CD4-positive, CD25-positive, alpha-beta regulatory T cell (primary cell): ENCODE measurements at regions not wholly inside any gene's neighbourhood (a gene's known extent, or its start where the extent isn't known, plus 50 kb on each side); places are given as distances from the start of the nearest gene placed in this dataset.

Source experiments
- ATAC-seq, 2 donors: fragments of 150-1000 bp; cut with Tn5 transposase; one replicate each; pipeline ENCODE4 v1.10.0; 2021; ENCODE audit warnings: low read depth in 2 of 2, moderate number of reproducible peaks in 2 of 2, moderate library complexity in 1 of 2
- DNase-seq, 3 donors: peaks; one replicate each; pipeline versions ENCODE4 v3.0.0 to v3.0.0-alpha.2; 2012 to 2022; ENCODE audit warnings: mixed read lengths in 1 of 3
- H3K27ac ChIP-seq: one replicate; pipeline ENCODE4 v1.7.0; 2013; ENCODE audit warnings: mild to moderate bottlenecking, low read length; ENCODE audit not compliant: insufficient read depth, poor library complexity, severe bottlenecking
- H3K27me3 ChIP-seq: one replicate; pipeline ENCODE4 v1.7.0; 2013; ENCODE audit warnings: low read length; ENCODE audit not compliant: control insufficient read depth, insufficient read depth
- H3K36me3 ChIP-seq: one replicate; pipeline ENCODE4 v1.7.0; 2013; ENCODE audit warnings: mild to moderate bottlenecking, low read length, moderate library complexity; ENCODE audit not compliant: control insufficient read depth, insufficient read depth
- H3K4me1 ChIP-seq: 2 replicates; pipeline ENCODE4 v1.7.0; 2013; ENCODE audit warnings: mild to moderate bottlenecking, low read length; ENCODE audit not compliant: insufficient read depth, control insufficient read depth, poor library complexity, severe bottlenecking
- H3K4me3 ChIP-seq: one replicate; pipeline ENCODE4 v1.7.0; 2013; ENCODE audit warnings: low read depth, mild to moderate bottlenecking, low read length, moderate library complexity
- H3K9me3 ChIP-seq, 2 experiments: 1 replicate in 1 of 2; 2 replicates in 1 of 2; pipeline ENCODE4 v1.7.0; 2013; ENCODE audit warnings: low read length in 2 of 2, mild to moderate bottlenecking in 1 of 2, moderate library complexity in 1 of 2; ENCODE audit not compliant: control insufficient read depth in 2 of 2
- H3K27ac Mint-ChIP-seq, 3 donors: one replicate each; pipeline ENCODE4 v1.8.0; 2020 to 2022; ENCODE audit warnings: mild to moderate bottlenecking in 3 of 3, mixed read lengths in 3 of 3, moderate library complexity in 2 of 3
- H3K27me3 Mint-ChIP-seq: one replicate; pipeline ENCODE4 v1.8.0; 2022; ENCODE audit warnings: mild to moderate bottlenecking, mixed read lengths
- H3K36me3 Mint-ChIP-seq: one replicate; pipeline ENCODE4 v1.8.0; 2020; ENCODE audit warnings: mixed read lengths
- H3K4me1 Mint-ChIP-seq, 4 donors: one replicate each; pipeline ENCODE4 v1.8.0; 2020 to 2022; ENCODE audit warnings: mixed read lengths in 4 of 4, mild to moderate bottlenecking in 1 of 4
- H3K4me3 Mint-ChIP-seq, 4 donors: one replicate each; pipeline ENCODE4 v1.8.0; 2020 to 2022; ENCODE audit warnings: mild to moderate bottlenecking in 4 of 4, mixed read lengths in 4 of 4, moderate library complexity in 3 of 4
- H3K9me3 Mint-ChIP-seq, 7 donors: one replicate each; pipeline ENCODE4 v1.8.0; 2020 to 2022; ENCODE audit warnings: mixed read lengths in 7 of 7, mild to moderate bottlenecking in 3 of 7, moderate library complexity in 2 of 7

DNA sequence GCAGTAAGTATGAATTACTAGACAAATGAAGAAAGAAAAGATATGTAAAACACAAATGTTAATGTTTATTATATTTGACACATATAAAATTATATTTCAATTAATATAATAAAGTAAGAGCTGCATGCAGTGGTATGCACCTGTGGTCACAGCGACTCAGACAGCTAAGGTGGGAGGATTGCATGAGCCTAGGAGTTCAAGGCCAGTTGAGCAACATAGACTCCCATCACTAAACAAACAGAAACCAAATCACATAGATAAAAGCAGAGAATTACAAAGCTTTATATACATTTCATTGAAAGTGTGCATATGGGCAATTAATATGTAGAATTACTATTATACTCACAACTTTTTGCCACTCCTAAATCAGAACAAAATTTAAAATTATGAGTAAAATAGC lies 70.0 kb upstream of the HTATIP2 start:
- Histone ChIP-seq H3K36me3 (no peaks in the 10 kb centered on the region), H3K9me3 (no peaks in the 10 kb centered on the region), H3K4me3 (no peak overlapping the region), H3K27me3 (peaks cover 2% of the 10 kb centered on the region), H3K27ac (no peak overlapping the region), H3K4me1 (no peaks in the 10 kb centered on the region)
- Mint-ChIP-seq H3K36me3 (no peaks in the 10 kb centered on the region), H3K9me3 (peaks cover 0 to 5% (median 0%) of the 10 kb centered on the region in 7 donors), H3K27me3 (peaks cover 2% of the 10 kb centered on the region), H3K4me1 (no peaks in the 10 kb centered on the region), H3K27ac (no peak overlapping the region), H3K4me3 (no peak overlapping the region)
- ATAC-seq, result no peak
- no peak for DNase-seq

DNA sequence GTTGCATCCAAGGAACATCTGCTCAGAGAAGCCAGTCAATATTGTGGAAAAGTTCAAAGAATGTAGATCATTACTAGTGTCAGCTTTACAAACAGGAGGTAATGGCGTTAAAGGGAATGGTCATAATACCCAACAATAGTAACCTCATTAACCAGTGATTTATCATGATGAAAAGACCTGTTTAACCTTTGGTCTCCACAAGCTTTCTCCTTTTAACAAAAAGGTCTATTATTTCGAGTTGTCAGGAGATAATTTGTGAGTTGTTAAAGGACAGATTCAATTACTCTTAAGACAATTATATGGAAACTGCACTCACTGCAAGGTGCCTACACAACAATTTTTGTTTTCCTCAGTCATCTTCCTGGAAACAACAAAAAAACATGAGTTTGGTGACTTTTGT lies 73.8 kb upstream of the HTATIP2 start:
- H3K4me3 ChIP-seq, result no peak overlapping the region
- Mint-ChIP-seq H3K27ac (no peak overlapping the region), H3K4me3 (no peak overlapping the region), H3K27me3 (peaks cover 16% of the 10 kb centered on the region), H3K9me3 (peaks cover 0 to 3% (median 0%) of the 10 kb centered on the region in 7 donors), H3K4me1 (no peaks in the 10 kb centered on the region), H3K36me3 (no peaks in the 10 kb centered on the region)
- peaks cover 2% of the 10 kb centered on the region for H3K27me3 ChIP-seq
- no peaks in the 10 kb centered on the region for H3K9me3 ChIP-seq
- DNase-seq (no peak), ATAC-seq (no peak)
- H3K27ac ChIP-seq, result no peak overlapping the region
- no peaks in the 10 kb centered on the region for H3K36me3 ChIP-seq
- no peaks in the 10 kb centered on the region for H3K4me1 ChIP-seq

DNA sequence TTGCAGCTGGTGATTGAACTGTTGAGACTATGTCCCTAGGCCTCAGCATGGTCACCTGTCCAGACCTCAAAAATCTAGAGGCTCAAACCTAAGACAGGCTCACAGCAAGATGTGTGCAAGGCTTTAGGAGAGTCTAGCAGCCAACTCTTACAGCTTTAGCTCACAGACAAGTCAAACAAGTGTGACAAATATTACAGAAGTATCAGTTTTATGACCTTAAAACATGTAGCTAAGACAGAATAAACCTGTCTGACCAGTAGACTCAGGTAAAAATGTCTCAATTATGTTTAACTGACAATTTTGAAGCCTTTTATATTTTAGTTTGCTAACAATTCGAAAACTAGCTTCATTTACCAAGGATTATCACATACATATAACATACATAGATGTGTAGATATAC lies 80.0 kb upstream of the HTATIP2 start:
- Histone ChIP-seq H3K36me3 (no peaks in the 10 kb centered on the region), H3K27ac (no peak overlapping the region), H3K9me3 (no peaks in the 10 kb centered on the region), H3K4me1 (no peaks in the 10 kb centered on the region), H3K27me3 (peaks cover 4% of the 10 kb centered on the region), H3K4me3 (no peak overlapping the region)
- no peaks in the 10 kb centered on the region for H3K36me3 Mint-ChIP-seq
- peaks cover 0 to 6% (median under 1%) of the 10 kb centered on the region in 7 donors for H3K9me3 Mint-ChIP-seq
- DNase-seq, result no peak
- no peak overlapping the region for H3K27ac Mint-ChIP-seq
- no peak overlapping the region for H3K4me3 Mint-ChIP-seq
- H3K4me1 Mint-ChIP-seq, result no peaks in the 10 kb centered on the region
- H3K27me3 Mint-ChIP-seq, result peaks cover 28% of the 10 kb centered on the region
- no peak for ATAC-seq

DNA sequence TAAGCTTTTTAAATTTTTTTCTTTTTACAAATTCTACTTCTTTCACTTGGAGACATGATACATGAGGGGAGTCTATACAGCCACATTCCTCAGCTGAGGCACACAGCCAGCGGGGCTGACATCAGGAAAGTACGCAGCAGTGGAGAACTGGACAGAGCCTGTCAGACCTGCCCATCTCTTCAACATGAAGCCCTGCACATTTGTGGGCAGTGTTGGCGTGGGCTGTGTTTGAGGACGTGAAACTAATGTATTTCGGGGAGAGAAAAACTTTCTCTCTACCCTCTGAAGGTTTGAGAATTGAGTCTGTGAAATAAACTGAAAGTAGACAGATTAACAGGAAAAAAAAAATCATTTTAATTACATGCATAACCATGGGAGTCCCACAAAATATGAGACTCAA lies 84.8 kb upstream of the HTATIP2 start:
- DNase-seq (no peak), ATAC-seq (no peak)
- peaks cover 0 to 3% (median 0%) of the 10 kb centered on the region in 7 donors for H3K9me3 Mint-ChIP-seq
- Histone ChIP-seq H3K4me3 (no peak overlapping the region), H3K27me3 (peaks cover 7% of the 10 kb centered on the region), H3K9me3 (no peaks in the 10 kb centered on the region), H3K27ac (no peak overlapping the region), H3K36me3 (no peaks in the 10 kb centered on the region), H3K4me1 (no peaks in the 10 kb centered on the region)
- H3K27me3 Mint-ChIP-seq, result peaks cover 32% of the 10 kb centered on the region
- H3K4me3 Mint-ChIP-seq, result no peak overlapping the region
- no peak overlapping the region for H3K27ac Mint-ChIP-seq
- no peaks in the 10 kb centered on the region for H3K36me3 Mint-ChIP-seq
- H3K4me1 Mint-ChIP-seq, result no peaks in the 10 kb centered on the region

DNA sequence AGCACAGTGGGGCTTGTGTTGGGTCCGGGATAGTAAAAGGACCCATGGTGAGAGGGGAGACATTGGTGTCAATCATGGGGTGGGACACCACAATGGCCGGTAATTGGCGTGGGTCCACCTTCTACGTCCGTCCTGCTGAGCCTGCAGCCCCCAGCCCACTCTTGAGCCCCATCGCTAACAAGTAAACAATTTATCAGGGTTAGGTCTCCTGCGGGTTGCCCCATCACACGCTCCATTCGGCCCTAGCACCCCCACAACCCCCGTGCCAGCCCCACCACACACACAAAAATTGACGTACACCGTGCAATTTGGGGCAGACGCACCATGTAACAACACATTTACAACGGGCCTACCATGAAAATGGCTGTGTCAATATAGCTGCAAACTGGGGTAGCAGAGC lies 86.5 kb upstream of the HTATIP2 start:
- no peak overlapping the region for H3K4me3 Mint-ChIP-seq
- peaks cover 0 to 3% (median 0%) of the 10 kb centered on the region in 7 donors for H3K9me3 Mint-ChIP-seq
- Histone ChIP-seq H3K9me3 (no peaks in the 10 kb centered on the region), H3K4me1 (no peaks in the 10 kb centered on the region), H3K4me3 (no peak overlapping the region), H3K27ac (no peak overlapping the region), H3K36me3 (no peaks in the 10 kb centered on the region), H3K27me3 (peaks cover 7% of the 10 kb centered on the region)
- H3K27ac Mint-ChIP-seq, result no peak overlapping the region
- H3K27me3 Mint-ChIP-seq, result peaks cover 32% of the 10 kb centered on the region
- ATAC-seq, result no peak
- no peaks in the 10 kb centered on the region for H3K36me3 Mint-ChIP-seq
- H3K4me1 Mint-ChIP-seq, result no peaks in the 10 kb centered on the region
- DNase-seq, result no peak

DNA sequence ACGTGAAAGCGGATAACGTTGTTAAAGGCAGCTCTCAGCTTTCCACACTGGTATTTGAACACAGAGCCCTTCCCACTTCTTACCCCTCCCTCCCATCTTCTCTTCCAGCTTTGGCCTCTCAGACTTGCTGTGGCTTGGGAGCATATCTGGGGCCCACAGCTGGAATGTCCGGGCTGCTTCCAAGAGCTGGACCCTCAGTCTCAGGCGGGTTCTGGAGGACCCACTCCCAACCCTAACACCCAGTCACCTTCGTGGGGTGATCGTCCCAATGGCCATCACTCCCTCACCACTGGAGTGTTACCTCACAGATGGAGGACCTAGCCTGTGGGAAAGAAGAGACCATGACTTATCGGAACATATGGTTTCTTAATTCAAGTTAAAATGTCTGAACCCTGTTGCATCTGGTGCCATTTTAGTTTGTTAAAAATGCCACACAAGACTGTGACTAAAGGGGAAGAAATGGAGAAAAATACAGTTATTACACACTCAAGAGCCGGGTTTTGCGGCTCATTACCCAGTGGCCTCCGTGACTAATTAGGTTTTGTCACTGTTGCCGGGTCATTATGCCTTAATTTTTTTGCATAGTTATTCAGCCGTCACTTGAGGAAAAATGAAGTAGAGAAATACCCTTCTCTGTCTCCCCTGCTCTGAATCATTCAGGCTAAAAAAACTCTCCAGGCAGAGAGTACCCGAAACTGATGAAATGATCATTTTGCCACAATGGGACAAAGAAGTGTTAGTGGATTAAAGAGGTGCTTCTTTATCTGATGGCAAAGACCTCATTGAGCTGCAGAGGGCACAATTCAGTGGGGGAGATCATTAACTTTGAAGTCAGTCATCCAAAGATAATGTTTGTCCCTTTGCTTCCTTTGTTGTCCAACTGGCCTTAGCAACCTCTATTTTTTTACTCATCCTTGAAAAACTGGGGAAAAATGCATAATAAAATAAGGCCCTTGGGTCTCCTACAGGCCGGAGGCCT lies 87.2 kb upstream of the HTATIP2 start:
- H3K27ac ChIP-seq, result no peak overlapping the region
- H3K9me3 Mint-ChIP-seq, result peaks cover 0 to 3% (median 0%) of the 10 kb centered on the region in 7 donors
- no peaks in the 10 kb centered on the region for H3K36me3 Mint-ChIP-seq
- H3K27me3 Mint-ChIP-seq, result peaks cover 32% of the 10 kb centered on the region
- no peak overlapping the region for H3K27ac Mint-ChIP-seq
- H3K4me1 ChIP-seq, result no peaks in the 10 kb centered on the region
- H3K4me3 Mint-ChIP-seq, result no peak overlapping the region
- H3K36me3 ChIP-seq, result no peaks in the 10 kb centered on the region
- DNase-seq (no peak), ATAC-seq (no peak)
- H3K27me3 ChIP-seq, result peaks cover 7% of the 10 kb centered on the region
- H3K4me3 ChIP-seq, result no peak overlapping the region
- H3K9me3 ChIP-seq, result no peaks in the 10 kb centered on the region
- H3K4me1 Mint-ChIP-seq, result no peaks in the 10 kb centered on the region

DNA sequence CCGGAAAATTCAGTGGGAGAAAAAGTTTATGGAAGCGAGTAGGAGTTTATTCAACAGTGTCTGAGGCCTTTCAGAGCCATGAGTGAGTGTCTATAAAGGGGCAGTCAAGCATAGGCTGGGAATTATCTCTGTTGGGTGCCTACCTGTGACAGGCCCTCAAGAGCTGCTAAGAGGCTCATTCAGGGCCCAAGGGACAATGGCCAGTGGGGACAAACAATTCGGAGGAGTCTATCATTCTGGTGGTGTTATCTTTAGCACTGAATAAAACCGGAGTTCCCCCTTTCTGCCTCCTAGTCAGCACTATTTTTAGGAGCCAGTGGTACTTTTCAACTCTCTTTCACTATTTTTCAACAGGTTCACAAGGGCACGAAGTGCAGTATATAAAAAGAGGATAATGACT lies 89.5 kb upstream of the HTATIP2 start:
- peaks cover 0 to 2% (median 0%) of the 10 kb centered on the region in 7 donors for H3K9me3 Mint-ChIP-seq
- H3K4me3 ChIP-seq, result no peak overlapping the region
- no peak overlapping the region for H3K27ac Mint-ChIP-seq
- no peak for ATAC-seq
- peaks cover 6% of the 10 kb centered on the region for H3K27me3 ChIP-seq
- H3K4me1 Mint-ChIP-seq, result no peaks in the 10 kb centered on the region
- H3K27ac ChIP-seq, result no peak overlapping the region
- H3K27me3 Mint-ChIP-seq, result peaks cover 23% of the 10 kb centered on the region
- H3K4me3 Mint-ChIP-seq, result peak overlapping the region in 1 of 4 donors; percentile 3
- H3K36me3 ChIP-seq, result no peaks in the 10 kb centered on the region
- no peaks in the 10 kb centered on the region for H3K4me1 ChIP-seq
- no peaks in the 10 kb centered on the region for H3K9me3 ChIP-seq
- DNase-seq, result no peak
- no peaks in the 10 kb centered on the region for H3K36me3 Mint-ChIP-seq

DNA sequence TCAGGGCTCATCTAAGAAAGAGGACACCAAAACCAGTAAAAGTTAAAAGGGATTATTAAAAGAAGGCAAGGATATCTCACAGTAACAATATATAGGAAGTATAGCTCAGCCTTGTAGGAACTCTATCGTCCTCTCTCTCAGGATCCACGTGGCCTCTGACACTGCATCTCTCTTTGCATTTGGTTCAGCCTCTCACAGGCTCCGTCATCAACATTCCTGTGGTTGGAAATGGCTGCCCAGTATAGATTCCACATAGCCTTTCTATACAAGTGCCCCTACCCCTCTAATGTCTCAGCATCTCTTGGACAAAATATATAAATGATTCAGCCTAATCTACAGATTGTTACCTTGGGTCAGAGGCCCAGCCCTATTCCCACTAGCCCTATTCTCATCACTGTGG lies 101.3 kb upstream of the DBX1 start:
- Mint-ChIP-seq H3K9me3 (peaks cover 0 to 6% (median 0%) of the 10 kb centered on the region in 7 donors), H3K4me3 (no peak overlapping the region), H3K36me3 (no peaks in the 10 kb centered on the region), H3K27ac (peak overlapping the region in 1 of 3 donors; percentile 50), H3K27me3 (peaks cover 14% of the 10 kb centered on the region), H3K4me1 (no peaks in the 10 kb centered on the region)
- Histone ChIP-seq H3K27me3 (peaks cover 3% of the 10 kb centered on the region), H3K4me3 (no peak overlapping the region), H3K27ac (no peak overlapping the region), H3K36me3 (no peaks in the 10 kb centered on the region), H3K9me3 (no peaks in the 10 kb centered on the region), H3K4me1 (no peaks in the 10 kb centered on the region)
- DNase-seq, result no peak
- ATAC-seq, result no peak
